IMR-90 (cell line): ENCODE measurements at regions not wholly inside any gene's neighbourhood (a gene's known extent, or its start where the extent isn't known, plus 50 kb on each side); places are given as distances from the start of the nearest gene placed in this dataset.

ENCODE experiments used
- ATAC-seq: fragments of 200-7000 bp; cut with Tn5 transposase; 2 replicates; pipeline ENCODE4 v1.9.1; 2020; ENCODE audit warnings: low read depth, mild to moderate bottlenecking, moderate library complexity
- BruUV-seq: library from RNA; stranded (reverse); fragments of 400-500 nt; replicated peaks from 2 replicates; lab custom pipeline; 2021; lab: Mats Ljungman, UMichigan
- CTCF ChIA-PET: fragments of 300-600 bp; formaldehyde crosslinking; extraction: SDS; loops from one replicate; lab custom pipeline; 2021; ENCODE audit warnings: antibody characterized with exemption; lab: Yijun Ruan, JAX
- POLR2A ChIA-PET: fragments of 300-600 bp; sonication (Branson Sonifier 250); formaldehyde crosslinking; loops from one replicate; lab custom pipeline; 2022; ENCODE audit warnings: antibody characterized with exemption; ENCODE audit not compliant: unreplicated experiment; lab: Charles Lee
- DNase-seq: peaks from one replicate; pipeline ENCODE4 v3.0.0; 2013
- H2AFZ ChIP-seq: replicated peaks from 2 replicates; pipeline ENCODE3; 2013; ENCODE audit warnings: low read length, mild to moderate bottlenecking; ENCODE audit not compliant: poor library complexity
- H2AK5ac ChIP-seq: 2 replicates; pipeline ENCODE4 v1.6.1; 2013; ENCODE audit warnings: low read depth, low read length, inconsistent platforms
- H2AK9ac ChIP-seq: replicated peaks from 2 replicates; pipeline ENCODE3; 2013; ENCODE audit warnings: mild to moderate bottlenecking, low read depth, low read length, moderate library complexity; ENCODE audit not compliant: poor library complexity
- H2BK120ac ChIP-seq: 2 replicates; pipeline ENCODE4 v1.6.1; 2013; ENCODE audit warnings: low read depth, low read length, inconsistent platforms
- H2BK15ac ChIP-seq: 3 replicates; pipeline ENCODE4 v1.6.1; 2013; ENCODE audit warnings: low read depth, low read length, inconsistent platforms
- H2BK20ac ChIP-seq: 2 replicates; pipeline ENCODE4 v1.6.1; 2013; ENCODE audit warnings: low read depth, mild to moderate bottlenecking, inconsistent platforms, low read length, moderate library complexity
- H2BK5ac ChIP-seq: 2 replicates; pipeline ENCODE4 v1.6.1; 2013; ENCODE audit warnings: mild to moderate bottlenecking, low read depth, low read length, inconsistent platforms; ENCODE audit not compliant: poor library complexity, severe bottlenecking
- H3K14ac ChIP-seq: replicated peaks from 2 replicates; pipeline ENCODE4 v1.6.1; 2013; ENCODE audit warnings: low read depth, low read length, inconsistent platforms
- H3K18ac ChIP-seq: 2 replicates; pipeline ENCODE4 v1.6.1; 2013; ENCODE audit warnings: low read depth, low read length, control low read depth
- H3K23ac ChIP-seq: 2 replicates; pipeline ENCODE4 v1.6.1; 2013; ENCODE audit warnings: low read depth, low read length, inconsistent platforms
- H3K27ac ChIP-seq: 2 replicates; pipeline ENCODE4 v1.5.1; 2013; ENCODE audit warnings: mild to moderate bottlenecking, control low read depth, low read length; ENCODE audit not compliant: insufficient read depth
- H3K27me3 ChIP-seq: 2 replicates; pipeline ENCODE4 v1.6.1; 2013; ENCODE audit warnings: low read length; ENCODE audit not compliant: control insufficient read depth, insufficient read depth
- H3K36me3 ChIP-seq: 2 replicates; pipeline ENCODE4 v1.6.1; 2013; ENCODE audit warnings: low read length, mixed read lengths; ENCODE audit not compliant: control insufficient read depth, insufficient read depth
- H3K4ac ChIP-seq: 2 replicates; pipeline ENCODE4 v1.6.1; 2013; ENCODE audit warnings: low read depth, low read length, inconsistent platforms
- H3K4me1 ChIP-seq: 2 replicates; pipeline ENCODE4 v1.6.1; 2013; ENCODE audit warnings: low read length, mixed read lengths; ENCODE audit not compliant: control insufficient read depth, insufficient read depth
- H3K4me2 ChIP-seq: 2 replicates; pipeline ENCODE4 v1.6.1; 2013; ENCODE audit warnings: low read depth, mild to moderate bottlenecking, control low read depth, low read length, moderate library complexity
- H3K4me3 ChIP-seq: 2 replicates; pipeline ENCODE4 v1.5.1; 2013; ENCODE audit warnings: low read depth, mild to moderate bottlenecking, control low read depth, low read length, moderate library complexity; ENCODE audit not compliant: insufficient read depth
- H3K56ac ChIP-seq: 2 replicates; pipeline ENCODE4 v1.6.1; 2013; ENCODE audit warnings: low read length, inconsistent platforms; ENCODE audit not compliant: insufficient read depth; ENCODE audit errors: extremely low read depth
- H3K79me1 ChIP-seq, 2 experiments: 2 replicates each; pipeline ENCODE4 v1.6.1; 2013; ENCODE audit warnings: low read length in 2 of 2, inconsistent platforms in 1 of 2, low read depth in 1 of 2
- H3K9ac ChIP-seq: 2 replicates; pipeline ENCODE4 v1.6.1; 2013; ENCODE audit warnings: low read depth, low read length, control low read depth
- H3K9me1 ChIP-seq: 2 replicates; pipeline ENCODE4 v1.6.1; 2013; ENCODE audit warnings: low read length, inconsistent platforms; ENCODE audit not compliant: insufficient read depth
- H3K9me3 ChIP-seq: 2 replicates; pipeline ENCODE4 v1.6.1; 2013; ENCODE audit warnings: low read length; ENCODE audit not compliant: control insufficient read depth, insufficient read depth
- H4K20me1 ChIP-seq: 2 replicates; pipeline ENCODE4 v1.6.1; 2013; ENCODE audit warnings: low read length, inconsistent platforms; ENCODE audit not compliant: insufficient read depth
- H4K5ac ChIP-seq: 2 replicates; pipeline ENCODE4 v1.6.1; 2013; ENCODE audit warnings: mild to moderate bottlenecking, low read depth, low read length, control low read depth
- H4K8ac ChIP-seq, 2 experiments: 2 replicates each; pipeline ENCODE4 v1.6.1; 2013; ENCODE audit warnings: low read depth in 2 of 2, low read length in 2 of 2, control low read depth in 1 of 2, inconsistent platforms in 1 of 2
- H4K91ac ChIP-seq: 2 replicates; pipeline ENCODE4 v1.6.1; 2013; ENCODE audit warnings: low read depth, low read length, inconsistent platforms; ENCODE audit not compliant: insufficient read depth
- BHLHE40 ChIP-seq: fragments of 150-350 bp; IDR thresholded peaks from 2 replicates; pipeline ENCODE4 v1.6.1; 2016; ENCODE audit warnings: mild to moderate bottlenecking, low read depth, low read length
- CEBPB ChIP-seq: IDR thresholded peaks from 2 replicates; pipeline ENCODE4 v1.6.1; 2012; ENCODE audit warnings: low read depth, low read length, improper control_type of control experiment
- CHD1 ChIP-seq: IDR thresholded peaks from 2 replicates; pipeline ENCODE4 v1.6.1; 2012; ENCODE audit warnings: low read depth, low read length, improper control_type of control experiment
- CTCF ChIP-seq: conservative IDR thresholded peaks from 2 replicates; pipeline ENCODE4 v1.5.1; 2012; ENCODE audit warnings: mild to moderate bottlenecking, low read depth, low read length, improper control_type of control experiment
- FOS ChIP-seq: fragments of 150-350 bp; IDR thresholded peaks from 2 replicates; pipeline ENCODE4 v1.6.1; 2016; ENCODE audit warnings: low read depth, low read length
- MAFK ChIP-seq: IDR thresholded peaks from 2 replicates; pipeline ENCODE4 v1.6.1; 2012; ENCODE audit warnings: low read depth, low read length, improper control_type of control experiment
- MAZ ChIP-seq: IDR thresholded peaks from 2 replicates; pipeline ENCODE4 v1.6.1; 2012; ENCODE audit warnings: low read depth, mild to moderate bottlenecking, low read length, improper control_type of control experiment, moderate library complexity, borderline replicate concordance
- MXI1 ChIP-seq: IDR thresholded peaks from 2 replicates; pipeline ENCODE4 v1.6.1; 2012; ENCODE audit warnings: low read depth, mild to moderate bottlenecking, low read length, moderate library complexity, borderline replicate concordance
- NFE2L2 ChIP-seq: fragments of 150-350 bp; IDR thresholded peaks from 2 replicates; pipeline ENCODE4 v1.6.1; 2016; ENCODE audit warnings: low read depth, mild to moderate bottlenecking, low read length
- POLR2A ChIP-seq: IDR thresholded peaks from 2 replicates; pipeline ENCODE4 v1.6.1; 2012; ENCODE audit warnings: mild to moderate bottlenecking, low read depth, low read length
- RAD21 ChIP-seq: IDR thresholded peaks from 2 replicates; pipeline ENCODE4 v1.6.1; 2012; ENCODE audit warnings: low read length, improper control_type of control experiment
- RCOR1 ChIP-seq: IDR thresholded peaks from 2 replicates; pipeline ENCODE4 v1.6.1; 2012; ENCODE audit warnings: mild to moderate bottlenecking, low read length, improper control_type of control experiment; ENCODE audit not compliant: insufficient replicate concordance
- RFX5 ChIP-seq: IDR thresholded peaks from 2 replicates; pipeline ENCODE4 v1.8.0; 2012; ENCODE audit warnings: low read depth, mild to moderate bottlenecking, low read length, moderate library complexity
- SMC3 ChIP-seq: fragments of 150-350 bp; IDR thresholded peaks from 2 replicates; pipeline ENCODE4 v1.6.1; 2016; ENCODE audit warnings: low read depth, mild to moderate bottlenecking, antibody characterized with exemption, low read length, moderate library complexity
- dilution Hi-C: fragments of 300-500 bp; cut with HindIII; formaldehyde crosslinking; loops from one replicate; pipeline ENCODE4 v1.14.3; 2018; ENCODE audit warnings: low sequenced_read_pairs; ENCODE audit not compliant: unreplicated experiment
- in situ Hi-C: fragments of 300-500 bp; cut with MboI; formaldehyde crosslinking; loops from 3 replicates; pipeline ENCODE4 v1.14.3; 2019; ENCODE audit warnings: low sequenced_read_pairs, inconsistent platforms, mixed read lengths
- intact Hi-C: fragments of 100-400 bp; cut with micrococcal nuclease; formaldehyde crosslinking; loops from 2 replicates; pipeline ENCODE4 v1.10.0; 2022
- TF ChIP-seq, protein P1 (sequence below): fragments of 150-350 bp; IDR thresholded peaks from 2 replicates; pipeline ENCODE4 v1.6.1; 2017; ENCODE audit warnings: mild to moderate bottlenecking, antibody characterized with exemption, low read length, low read depth
- TF ChIP-seq, protein P2 (sequence below): fragments of 150-350 bp; IDR thresholded peaks from 2 replicates; pipeline ENCODE4 v1.6.1; 2016; ENCODE audit warnings: low read depth, mild to moderate bottlenecking, low read length, moderate library complexity, borderline replicate concordance

DNA sequence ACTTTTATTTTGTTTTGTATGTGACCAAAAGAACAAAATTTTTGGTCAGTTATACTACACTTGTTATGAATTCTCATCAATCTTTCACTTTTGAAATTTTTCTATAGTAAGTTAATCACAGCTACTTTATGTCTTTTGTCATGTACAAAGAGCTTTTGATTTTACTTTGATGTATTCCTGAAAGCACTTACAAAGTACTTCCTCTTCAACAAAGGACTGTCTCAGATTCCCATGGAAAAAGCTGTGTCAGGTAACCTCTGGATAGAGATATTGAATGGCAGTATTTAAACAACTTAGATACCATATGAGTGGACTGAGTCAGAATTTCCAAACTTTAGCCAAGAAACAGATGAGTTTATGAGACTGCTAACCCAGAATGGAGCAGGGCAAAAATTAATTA lies 689.3 kb upstream of the ATXN8OS start:
- Histone ChIP-seq H2AK5ac (no peak overlapping the region), H3K56ac (no peak overlapping the region), H2BK120ac (no peak overlapping the region), H3K4me3 (no peak overlapping the region), H2BK15ac (no peak overlapping the region), H2BK20ac (no peak overlapping the region), H3K79me1 (no peaks in the 10 kb centered on the region), H3K36me3 (no peaks in the 10 kb centered on the region), H3K9me1 (no peaks in the 10 kb centered on the region), H3K4ac (no peak overlapping the region), H4K8ac (no peak overlapping the region), H4K5ac (no peak overlapping the region), H3K14ac (no peak overlapping the region), H2AFZ (no peak overlapping the region), H3K4me2 (no peak overlapping the region), H3K4me1 (no peaks in the 10 kb centered on the region), H4K91ac (no peak overlapping the region), H3K18ac (no peak overlapping the region), H2BK5ac (no peak overlapping the region), H3K9me3 (peaks cover 21% of the 10 kb centered on the region), H4K20me1 (no peaks in the 10 kb centered on the region), H3K27me3 (no peaks in the 10 kb centered on the region), H3K9ac (no peak overlapping the region), H3K23ac (no peak overlapping the region), H3K27ac (no peak overlapping the region), H2AK9ac (no peak overlapping the region)
- BruUV-seq = no TSS peak
- POLR2A ChIA-PET = no interaction called here
- CTCF ChIA-PET = no interaction called here
- in situ Hi-C loops (no loop called here), intact Hi-C loops (no loop called here), dilution Hi-C loops (no loop called here)
- ATAC-seq (no peak), DNase-seq (no peak)
- no peak for TF ChIP-seq BHLHE40
- TF ChIP-seq NFE2L2 = no peak
- TF ChIP-seq, protein P1, sequence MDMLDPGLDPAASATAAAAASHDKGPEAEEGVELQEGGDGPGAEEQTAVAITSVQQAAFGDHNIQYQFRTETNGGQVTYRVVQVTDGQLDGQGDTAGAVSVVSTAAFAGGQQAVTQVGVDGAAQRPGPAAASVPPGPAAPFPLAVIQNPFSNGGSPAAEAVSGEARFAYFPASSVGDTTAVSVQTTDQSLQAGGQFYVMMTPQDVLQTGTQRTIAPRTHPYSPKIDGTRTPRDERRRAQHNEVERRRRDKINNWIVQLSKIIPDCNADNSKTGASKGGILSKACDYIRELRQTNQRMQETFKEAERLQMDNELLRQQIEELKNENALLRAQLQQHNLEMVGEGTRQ = no peak
- TF ChIP-seq CHD1 = no peak
- TF ChIP-seq MAFK = no peak
- no peak for TF ChIP-seq CEBPB
- TF ChIP-seq SMC3 = no peak
- TF ChIP-seq RAD21 = no peak
- no peak for TF ChIP-seq MAZ
- TF ChIP-seq, protein P2, sequence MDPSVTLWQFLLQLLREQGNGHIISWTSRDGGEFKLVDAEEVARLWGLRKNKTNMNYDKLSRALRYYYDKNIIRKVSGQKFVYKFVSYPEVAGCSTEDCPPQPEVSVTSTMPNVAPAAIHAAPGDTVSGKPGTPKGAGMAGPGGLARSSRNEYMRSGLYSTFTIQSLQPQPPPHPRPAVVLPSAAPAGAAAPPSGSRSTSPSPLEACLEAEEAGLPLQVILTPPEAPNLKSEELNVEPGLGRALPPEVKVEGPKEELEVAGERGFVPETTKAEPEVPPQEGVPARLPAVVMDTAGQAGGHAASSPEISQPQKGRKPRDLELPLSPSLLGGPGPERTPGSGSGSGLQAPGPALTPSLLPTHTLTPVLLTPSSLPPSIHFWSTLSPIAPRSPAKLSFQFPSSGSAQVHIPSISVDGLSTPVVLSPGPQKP = no peak
- no peak for TF ChIP-seq MXI1
- TF ChIP-seq CTCF = no peak
- TF ChIP-seq FOS = no peak
- TF ChIP-seq POLR2A = no peak
- no peak for TF ChIP-seq RCOR1
- no peak for TF ChIP-seq RFX5
